ENCODE measurements at regions not wholly inside any gene's neighbourhood (a gene's known extent, or its start where the extent isn't known, plus 50 kb on each side); places are given as distances from the start of the nearest gene placed in this dataset.

DNA sequence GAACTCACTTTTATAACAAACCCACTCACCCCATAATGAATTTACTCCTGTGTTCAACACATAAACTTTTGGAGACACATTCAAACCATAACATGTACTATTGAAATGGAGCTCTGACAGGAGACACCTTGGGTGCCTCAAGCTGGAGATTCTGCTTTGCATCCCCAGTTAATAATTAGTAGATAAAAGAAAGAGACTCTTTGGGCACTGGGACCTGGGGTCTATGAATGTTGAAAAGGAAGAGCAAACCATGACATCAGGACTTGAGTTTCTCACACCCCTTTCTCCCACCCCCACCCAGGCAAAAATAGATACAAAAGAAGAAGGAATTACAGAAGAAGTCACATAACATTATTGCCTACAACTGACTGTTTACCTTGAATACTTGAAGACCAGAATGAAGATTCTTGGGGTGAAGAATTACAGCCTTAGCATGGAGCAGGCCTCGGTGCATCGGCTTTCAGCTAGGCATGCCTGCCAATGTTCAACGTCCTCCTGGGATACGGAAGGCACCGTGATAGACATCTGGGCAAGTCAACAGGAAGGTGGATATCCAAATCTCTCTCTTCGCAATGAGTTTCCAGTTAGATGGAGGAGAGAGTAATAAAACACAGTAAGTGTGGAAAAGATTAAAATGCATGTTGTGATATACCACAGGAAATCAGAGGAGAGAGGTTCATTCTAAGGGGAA is 316.0 kb downstream of the TRIML1 start:
- H3K9me3 Mint-ChIP-seq: peaks cover 2% of the 10 kb centered on the region
- no peaks in the 10 kb centered on the region for H3K27me3 Mint-ChIP-seq

DNA sequence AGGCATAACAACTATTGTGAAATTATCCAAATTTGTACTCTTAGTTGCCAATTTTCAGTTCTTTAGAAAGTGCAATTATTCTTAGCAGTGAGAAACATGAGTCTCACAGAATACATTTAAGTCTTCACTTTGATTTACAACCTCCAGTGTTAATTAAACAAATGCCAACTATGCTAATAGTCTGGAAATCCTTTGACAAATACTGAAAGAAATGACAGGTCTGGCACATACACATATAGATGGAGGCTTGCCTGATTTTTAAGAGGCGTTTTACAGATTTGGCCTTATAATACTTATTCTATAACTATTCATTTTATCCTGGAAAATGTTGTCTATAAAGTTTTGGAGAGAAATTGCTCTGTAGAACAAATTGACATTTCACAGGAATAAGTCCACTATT is 320.1 kb downstream of the TRIML1 start:
- no peaks in the 10 kb centered on the region for H3K36me3 Mint-ChIP-seq
- H3K4me3 Mint-ChIP-seq: no peak overlapping the region
- no peaks in the 10 kb centered on the region for H3K4me1 Mint-ChIP-seq
- H3K9me3 Mint-ChIP-seq: peaks cover 13% of the 10 kb centered on the region
- no peaks in the 10 kb centered on the region for H3K27me3 Mint-ChIP-seq
- no peak for DNase-seq
- no peak overlapping the region for H3K27ac Mint-ChIP-seq

More for the DNA sequence above, 316.0 kb downstream of the TRIML1 start:
- no peaks in the 10 kb centered on the region for H3K4me1 Mint-ChIP-seq
- no peak for DNase-seq
- H3K36me3 Mint-ChIP-seq: no peaks in the 10 kb centered on the region
- H3K27ac Mint-ChIP-seq: no peak overlapping the region
- no peak overlapping the region for H3K4me3 Mint-ChIP-seq

DNA sequence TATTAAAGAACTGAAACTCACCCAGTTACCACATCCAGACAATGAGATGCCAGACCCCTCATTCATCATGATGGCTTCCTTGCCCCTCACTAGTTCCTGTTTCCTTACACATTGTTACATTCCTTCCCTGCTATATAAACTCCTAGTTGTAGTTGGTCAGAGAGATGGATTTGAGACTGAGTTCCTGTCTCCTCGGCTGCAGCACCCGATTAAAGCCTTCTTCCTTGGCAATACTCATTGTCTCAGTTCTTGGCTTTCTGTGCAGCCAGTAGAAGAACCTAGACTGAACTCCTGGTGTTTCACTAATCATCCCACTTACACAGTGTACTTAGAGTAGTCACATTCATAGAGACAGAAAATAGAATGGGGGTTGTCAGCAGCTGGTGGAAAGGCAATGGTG is 324.7 kb downstream of the TRIML1 start:
- H3K27ac Mint-ChIP-seq: no peak overlapping the region
- H3K27me3 Mint-ChIP-seq: no peaks in the 10 kb centered on the region
- H3K4me1 Mint-ChIP-seq: no peaks in the 10 kb centered on the region
- no peak for DNase-seq
- peaks cover 13% of the 10 kb centered on the region for H3K9me3 Mint-ChIP-seq
- H3K4me3 Mint-ChIP-seq: no peak overlapping the region
- H3K36me3 Mint-ChIP-seq: no peaks in the 10 kb centered on the region

DNA sequence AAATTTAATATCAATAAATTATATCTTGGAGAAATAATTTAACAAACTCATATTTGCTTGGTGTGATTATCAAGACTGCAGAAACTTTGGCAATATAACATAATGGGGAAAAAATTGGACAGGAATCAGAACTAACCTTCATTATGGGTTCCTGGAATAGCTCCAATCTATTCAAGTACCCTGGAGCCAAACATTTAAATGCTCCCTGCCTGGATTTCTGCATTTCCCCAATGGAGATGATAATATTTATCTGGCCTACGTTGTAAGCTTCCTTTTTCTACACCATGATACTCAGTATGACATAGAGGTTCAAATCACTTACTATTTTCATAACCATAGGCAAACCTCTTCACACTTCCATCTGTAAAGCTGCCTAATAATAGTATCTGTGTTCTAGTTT is 326.8 kb downstream of the TRIML1 start:
- H3K9me3 Mint-ChIP-seq: peaks cover 13% of the 10 kb centered on the region
- H3K4me3 Mint-ChIP-seq: no peak overlapping the region
- no peak overlapping the region for H3K27ac Mint-ChIP-seq
- no peaks in the 10 kb centered on the region for H3K27me3 Mint-ChIP-seq
- no peaks in the 10 kb centered on the region for H3K4me1 Mint-ChIP-seq
- H3K36me3 Mint-ChIP-seq: no peaks in the 10 kb centered on the region
- DNase-seq: no peak

DNA sequence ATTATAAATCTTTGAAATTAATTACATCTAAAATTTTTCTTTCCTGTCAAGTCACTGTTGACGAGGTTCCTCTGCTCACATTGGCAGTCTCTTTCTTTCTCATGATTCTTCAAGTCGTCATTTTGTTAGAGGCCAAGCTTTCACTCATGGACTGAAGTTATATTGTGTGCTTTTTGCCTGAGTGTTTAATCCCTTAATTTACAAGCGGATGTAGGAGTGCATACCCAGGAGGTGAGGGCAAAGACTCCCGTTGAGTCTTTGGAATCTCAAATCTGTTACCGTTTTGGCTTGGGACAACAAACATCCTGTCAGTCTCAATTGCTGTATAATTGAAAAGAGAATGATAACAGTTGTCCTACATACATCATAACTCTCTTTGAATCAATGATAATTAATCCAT is 345.0 kb downstream of the TRIML1 start:
- no peak for DNase-seq
- peaks cover 6% of the 10 kb centered on the region for H3K9me3 Mint-ChIP-seq
- no peaks in the 10 kb centered on the region for H3K4me1 Mint-ChIP-seq
- H3K36me3 Mint-ChIP-seq: no peaks in the 10 kb centered on the region
- no peak overlapping the region for H3K27ac Mint-ChIP-seq
- H3K27me3 Mint-ChIP-seq: no peaks in the 10 kb centered on the region
- no peak overlapping the region for H3K4me3 Mint-ChIP-seq

DNA sequence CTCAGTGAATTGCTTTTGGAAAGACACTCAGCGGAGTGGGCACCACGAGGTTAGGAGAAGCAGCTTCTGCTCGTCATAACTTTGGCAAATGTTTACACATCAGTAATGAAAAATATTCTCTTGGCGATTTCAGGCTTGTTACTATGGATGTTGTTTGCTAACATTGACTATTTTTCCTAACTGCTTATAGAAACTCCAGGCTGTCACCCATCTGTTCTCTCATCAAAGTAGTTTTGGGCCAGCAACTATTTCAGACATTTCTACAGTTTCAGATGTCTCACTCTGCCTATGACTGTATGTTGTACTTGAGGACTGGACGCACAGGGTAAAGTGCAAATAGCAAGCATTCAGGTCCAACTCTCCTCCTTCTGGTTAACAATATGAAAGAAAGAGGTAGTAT is 346.7 kb downstream of the TRIML1 start:
- H3K4me1 Mint-ChIP-seq: no peaks in the 10 kb centered on the region
- no peaks in the 10 kb centered on the region for H3K36me3 Mint-ChIP-seq
- no peak overlapping the region for H3K27ac Mint-ChIP-seq
- no peak for DNase-seq
- H3K27me3 Mint-ChIP-seq: no peaks in the 10 kb centered on the region
- H3K4me3 Mint-ChIP-seq: no peak overlapping the region
- peaks cover 7% of the 10 kb centered on the region for H3K9me3 Mint-ChIP-seq

DNA sequence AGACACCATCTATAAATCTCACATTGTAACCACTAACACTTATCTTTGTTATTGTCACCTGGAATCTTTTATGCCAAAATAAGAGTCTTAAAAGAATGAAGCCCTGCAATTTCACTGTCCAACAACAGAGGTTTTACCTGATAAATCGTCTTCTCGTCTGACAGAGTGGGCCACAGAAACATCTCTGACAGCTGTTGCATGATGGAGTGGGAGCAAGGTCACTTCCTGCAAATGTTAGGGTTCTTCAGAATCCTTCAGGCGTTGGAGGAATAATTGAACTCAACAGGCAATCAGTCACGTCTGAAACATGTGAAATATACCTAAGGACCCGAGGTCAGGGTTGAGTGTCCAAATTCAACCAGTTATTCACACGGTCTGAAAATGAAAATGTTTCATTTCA is 353.6 kb downstream of the TRIML1 start:
- no peaks in the 10 kb centered on the region for H3K36me3 Mint-ChIP-seq
- no peaks in the 10 kb centered on the region for H3K4me1 Mint-ChIP-seq
- H3K27me3 Mint-ChIP-seq: no peaks in the 10 kb centered on the region
- H3K9me3 Mint-ChIP-seq: peaks cover 12% of the 10 kb centered on the region
- H3K27ac Mint-ChIP-seq: no peak overlapping the region
- DNase-seq: no peak
- no peak overlapping the region for H3K4me3 Mint-ChIP-seq

DNA sequence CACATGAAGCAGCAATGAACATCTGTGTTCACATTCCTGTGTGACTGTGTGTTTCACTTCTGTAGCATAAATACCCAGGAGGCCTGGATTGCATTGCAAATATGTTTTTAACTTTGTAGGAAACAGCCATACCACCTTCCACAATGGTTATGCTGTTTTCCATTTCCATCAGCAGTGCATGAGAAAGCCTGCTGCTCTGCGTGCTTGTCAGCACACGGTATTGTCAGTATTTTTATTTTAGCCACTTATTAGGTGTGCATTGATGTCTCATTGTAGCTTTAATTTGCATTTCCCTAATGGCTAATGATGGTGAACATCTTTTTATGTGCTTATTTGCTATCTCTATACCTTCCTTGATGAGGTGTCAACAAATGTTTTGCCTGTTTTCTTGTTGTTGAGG is 355.9 kb downstream of the TRIML1 start:
- Mint-ChIP-seq H3K4me3 (no peak overlapping the region), H3K36me3 (no peaks in the 10 kb centered on the region), H3K9me3 (peaks cover 10% of the 10 kb centered on the region), H3K27ac (no peak overlapping the region), H3K27me3 (no peaks in the 10 kb centered on the region), H3K4me1 (no peaks in the 10 kb centered on the region)
- no peak for DNase-seq

DNA sequence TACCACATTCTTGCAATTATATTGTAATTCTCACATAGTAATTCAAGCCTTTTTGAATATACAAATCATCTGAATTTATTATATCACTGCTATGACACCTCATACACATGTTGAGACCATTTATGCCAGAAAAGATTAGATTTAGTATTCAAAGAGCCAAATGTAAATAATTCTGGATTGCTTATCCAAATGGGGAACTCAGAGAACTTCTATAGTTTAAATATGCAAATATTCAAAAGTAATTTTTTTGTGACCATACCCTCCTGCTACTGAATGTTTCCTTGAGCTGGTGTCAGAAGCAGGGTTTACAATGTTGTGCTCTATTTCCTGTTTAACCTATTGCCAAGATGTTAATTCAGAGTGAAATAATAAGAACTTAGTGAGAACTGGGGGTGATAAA is 372.2 kb downstream of the TRIML1 start:
- no peak for DNase-seq
- H3K9me3 Mint-ChIP-seq: peaks cover 18% of the 10 kb centered on the region
- no peaks in the 10 kb centered on the region for H3K36me3 Mint-ChIP-seq
- no peaks in the 10 kb centered on the region for H3K4me1 Mint-ChIP-seq
- H3K27ac Mint-ChIP-seq: no peak overlapping the region
- H3K27me3 Mint-ChIP-seq: no peaks in the 10 kb centered on the region
- no peak overlapping the region for H3K4me3 Mint-ChIP-seq

DNA sequence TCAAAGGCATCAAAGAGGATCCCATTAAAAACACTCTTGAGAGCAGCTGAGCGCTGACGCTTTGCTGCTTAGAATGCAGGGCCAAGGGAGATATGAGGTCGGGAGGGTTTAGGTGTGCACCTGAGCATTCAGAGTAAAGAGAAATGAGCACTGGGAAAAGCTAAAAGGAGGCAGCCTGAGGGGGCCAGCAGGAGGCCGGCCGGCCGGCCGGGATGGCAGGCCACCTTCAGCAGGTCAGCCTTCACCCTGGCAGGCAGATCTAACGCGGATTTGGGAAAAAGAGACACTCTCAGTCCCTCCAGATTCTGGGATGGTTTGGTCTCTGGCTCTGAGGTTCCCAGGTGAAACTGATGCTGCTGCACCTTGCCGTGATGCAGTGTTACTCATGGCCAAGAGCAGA is 393.5 kb downstream of the TRIML1 start:
- Mint-ChIP-seq H3K4me3 (no peak overlapping the region), H3K27me3 (no peaks in the 10 kb centered on the region), H3K27ac (no peak overlapping the region), H3K36me3 (no peaks in the 10 kb centered on the region), H3K9me3 (peaks cover 12% of the 10 kb centered on the region), H3K4me1 (no peaks in the 10 kb centered on the region)
- DNase-seq: no peak

DNA sequence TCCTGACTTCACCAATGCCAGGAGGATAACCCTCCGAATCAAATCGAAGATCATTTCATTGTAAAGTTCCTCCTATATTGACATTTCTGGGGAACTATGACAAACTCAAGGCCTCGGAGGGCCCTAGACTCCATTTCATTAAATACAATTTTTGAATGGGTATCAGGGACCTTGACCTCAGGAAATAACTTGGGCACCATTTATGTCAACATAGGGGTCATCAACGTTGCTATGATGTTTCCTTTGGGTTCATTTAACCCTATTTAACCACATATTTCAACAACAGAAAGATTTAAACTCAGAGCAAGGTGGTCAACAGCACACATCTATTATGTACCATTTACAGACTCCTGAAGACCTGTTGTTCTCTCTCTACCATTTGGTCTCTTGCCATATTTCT is 395.1 kb downstream of the TRIML1 start:
- H3K36me3 Mint-ChIP-seq: no peaks in the 10 kb centered on the region
- no peak overlapping the region for H3K27ac Mint-ChIP-seq
- H3K4me3 Mint-ChIP-seq: no peak overlapping the region
- H3K9me3 Mint-ChIP-seq: peaks cover 19% of the 10 kb centered on the region
- H3K4me1 Mint-ChIP-seq: no peaks in the 10 kb centered on the region
- H3K27me3 Mint-ChIP-seq: no peaks in the 10 kb centered on the region
- DNase-seq: no peak

DNA sequence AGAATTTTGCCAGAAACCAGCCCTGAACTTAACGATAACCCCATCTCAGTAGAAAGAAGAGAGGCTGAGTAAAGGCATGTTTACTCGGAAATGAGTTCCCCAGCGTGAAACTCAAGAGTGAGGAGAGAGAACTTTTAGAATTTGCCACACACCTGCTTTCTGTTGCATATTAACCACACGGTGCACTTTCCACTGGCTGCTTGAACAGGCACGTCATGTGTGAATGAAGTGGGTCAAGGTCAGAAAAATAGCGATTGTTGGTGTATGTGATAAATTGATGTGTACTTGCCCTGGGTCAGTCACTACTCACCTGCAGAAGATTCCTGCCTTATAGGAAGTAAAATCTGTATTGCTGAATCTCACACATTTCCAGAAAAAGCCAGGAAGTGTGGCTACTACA is 395.7 kb downstream of the TRIML1 start:
- H3K27me3 Mint-ChIP-seq: no peaks in the 10 kb centered on the region
- H3K27ac Mint-ChIP-seq: no peak overlapping the region
- H3K36me3 Mint-ChIP-seq: no peaks in the 10 kb centered on the region
- no peaks in the 10 kb centered on the region for H3K4me1 Mint-ChIP-seq
- H3K9me3 Mint-ChIP-seq: peaks cover 24% of the 10 kb centered on the region
- DNase-seq: no peak
- no peak overlapping the region for H3K4me3 Mint-ChIP-seq

DNA sequence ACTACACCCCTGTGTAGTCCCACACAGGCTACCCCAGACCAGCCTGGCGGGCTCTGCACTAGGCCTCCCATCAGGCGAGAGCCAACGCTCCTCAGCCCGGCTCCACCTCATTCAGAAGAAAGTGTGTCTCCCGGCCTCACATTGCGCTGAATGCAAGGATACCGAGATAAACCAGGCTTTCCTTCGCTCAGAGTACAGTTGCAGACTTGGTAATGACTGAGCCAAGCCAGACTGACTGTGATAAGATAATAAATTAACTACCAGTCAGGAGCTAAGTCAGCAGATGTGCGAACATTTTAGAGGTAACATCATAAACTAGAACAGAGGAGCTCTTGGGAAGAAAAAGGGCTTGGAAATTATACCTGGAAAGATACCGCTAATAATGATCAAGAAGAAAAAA is 397.6 kb downstream of the TRIML1 start:
- Mint-ChIP-seq H3K9me3 (peaks cover 21% of the 10 kb centered on the region), H3K27me3 (no peaks in the 10 kb centered on the region), H3K4me3 (no peak overlapping the region), H3K27ac (no peak overlapping the region), H3K4me1 (no peaks in the 10 kb centered on the region), H3K36me3 (no peaks in the 10 kb centered on the region)
- DNase-seq: no peak

DNA sequence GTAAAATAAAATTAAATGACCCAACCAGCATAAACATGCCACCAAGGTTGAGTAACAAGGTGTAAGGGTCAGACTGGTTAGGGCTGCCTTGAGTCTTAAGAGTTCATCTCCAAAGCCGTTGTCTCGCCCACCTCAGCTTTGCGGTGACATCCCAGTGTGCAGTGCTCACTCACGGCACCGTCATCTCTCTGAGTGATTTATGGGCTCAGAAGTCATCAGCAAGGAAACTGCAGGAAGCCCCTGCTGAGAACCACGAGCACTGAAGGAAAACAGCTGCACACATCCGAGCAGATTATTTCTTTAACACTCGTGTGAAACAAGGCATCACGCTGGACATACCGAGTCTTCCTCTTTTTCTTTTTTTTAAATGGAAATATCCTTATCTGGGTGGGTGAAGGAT is 411.1 kb downstream of the TRIML1 start:
- DNase-seq: no peak
- Mint-ChIP-seq H3K36me3 (no peaks in the 10 kb centered on the region), H3K4me3 (no peak overlapping the region), H3K27me3 (no peaks in the 10 kb centered on the region), H3K9me3 (peaks cover 2% of the 10 kb centered on the region), H3K27ac (no peak overlapping the region), H3K4me1 (no peaks in the 10 kb centered on the region)

DNA sequence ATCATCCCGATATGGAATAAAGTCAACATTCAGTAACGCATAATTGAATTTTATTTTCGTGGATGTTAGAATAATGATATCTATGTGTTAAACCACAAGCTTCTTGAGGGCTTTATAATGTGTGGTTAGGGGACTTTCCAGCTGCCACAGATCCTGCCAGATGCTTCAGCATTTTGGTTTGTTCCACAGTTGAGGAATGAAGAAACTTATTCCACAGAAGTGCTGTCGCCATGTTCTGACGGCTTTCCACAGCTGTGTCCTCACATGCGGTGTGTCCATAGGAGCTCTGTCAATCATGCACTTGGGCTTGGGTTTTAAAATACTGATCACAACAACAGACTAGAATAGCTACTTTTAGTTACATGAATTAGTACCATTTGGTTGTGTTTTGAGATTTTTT is 411.9 kb downstream of the TRIML1 start:
- Mint-ChIP-seq H3K27ac (no peak overlapping the region), H3K9me3 (peaks cover 3% of the 10 kb centered on the region), H3K4me3 (no peak overlapping the region), H3K36me3 (no peaks in the 10 kb centered on the region), H3K27me3 (no peaks in the 10 kb centered on the region), H3K4me1 (no peaks in the 10 kb centered on the region)
- DNase-seq: no peak

DNA sequence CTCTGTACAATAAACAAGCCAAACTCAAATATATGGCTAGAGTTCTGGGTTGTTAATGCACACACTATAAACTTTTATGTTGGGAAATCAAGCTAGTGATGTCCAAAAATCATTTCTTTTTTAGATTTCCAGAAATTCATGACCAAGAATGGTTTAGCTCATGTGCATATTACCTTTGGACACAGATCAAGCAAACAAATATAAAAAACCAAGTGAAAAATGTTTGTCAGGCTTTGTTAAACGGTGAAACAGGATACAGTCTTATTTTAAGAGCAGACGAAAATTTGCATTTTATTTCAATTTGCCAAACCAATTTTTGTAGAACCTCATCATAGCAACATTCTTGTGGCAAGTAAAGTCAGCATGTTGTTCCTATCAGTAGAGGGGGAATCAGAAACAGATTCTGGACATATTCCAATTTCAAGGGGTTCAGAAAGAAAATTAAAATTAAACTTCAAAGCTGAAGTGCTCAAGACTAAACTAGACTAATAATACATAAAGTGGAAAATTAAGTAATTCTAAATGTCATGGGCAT is 413.6 kb downstream of the TRIML1 start:
- no peak overlapping the region for H3K27ac Mint-ChIP-seq
- peaks cover 3% of the 10 kb centered on the region for H3K9me3 Mint-ChIP-seq
- no peaks in the 10 kb centered on the region for H3K36me3 Mint-ChIP-seq
- no peaks in the 10 kb centered on the region for H3K4me1 Mint-ChIP-seq
- H3K27me3 Mint-ChIP-seq: no peaks in the 10 kb centered on the region
- no peak for DNase-seq
- no peak overlapping the region for H3K4me3 Mint-ChIP-seq
